Activated T-helper 17 cell treated with anti-CD3 and anti-CD28 coated beads, Interleukin-2, amount 50 U/mL, for 72 hours (primary cell): ENCODE measurements at regions not wholly inside any gene's neighbourhood (a gene's known extent, or its start where the extent isn't known, plus 50 kb on each side); places are given as distances from the start of the nearest gene placed in this dataset.
"Not testable (repeated sequence)": the region's sequence is repeated elsewhere in the genome, so short reads cannot be mapped to it uniquely, and the experiment has no call there.

Experiments
- ATAC-seq: fragments of 150-1000 bp; cut with Tn5 transposase; replicated peaks from 2 replicates; pipeline ENCODE4 v1.10.0; 2021; ENCODE audit warnings: mild to moderate bottlenecking, moderate library complexity
- H3K27ac Mint-ChIP-seq: one replicate; pipeline ENCODE4 v1.8.0; 2022; ENCODE audit warnings: mixed read lengths
- H3K27me3 Mint-ChIP-seq: one replicate; pipeline ENCODE4 v1.8.0; 2022; ENCODE audit warnings: mixed read lengths
- H3K36me3 Mint-ChIP-seq: one replicate; pipeline ENCODE4 v1.8.0; 2022; ENCODE audit warnings: low read depth, mild to moderate bottlenecking, mixed read lengths
- H3K4me1 Mint-ChIP-seq: one replicate; pipeline ENCODE4 v1.8.0; 2022; ENCODE audit warnings: mixed read lengths
- H3K4me3 Mint-ChIP-seq: one replicate; pipeline ENCODE4 v1.8.0; 2022; ENCODE audit warnings: mild to moderate bottlenecking, mixed read lengths
- H3K9me3 Mint-ChIP-seq: one replicate; pipeline ENCODE4 v1.8.0; 2022; ENCODE audit warnings: mixed read lengths

GRCh38 chr16:32947336-32947735, 246.7 kb upstream of the TP53TG3C start:
- H3K4me3 Mint-ChIP-seq, ATAC-seq, H3K27ac Mint-ChIP-seq, H3K4me1 Mint-ChIP-seq, H3K27me3 Mint-ChIP-seq, H3K36me3 Mint-ChIP-seq, H3K9me3 Mint-ChIP-seq: not testable (repeated sequence)

GRCh38 chr16:32946041-32946560, 247.9 kb upstream of the TP53TG3C start:
- H3K27ac Mint-ChIP-seq, H3K4me1 Mint-ChIP-seq, ATAC-seq, H3K27me3 Mint-ChIP-seq, H3K4me3 Mint-ChIP-seq, H3K36me3 Mint-ChIP-seq, H3K9me3 Mint-ChIP-seq: not testable (repeated sequence)

- H3K36me3 Mint-ChIP-seq, H3K4me3 Mint-ChIP-seq, H3K27me3 Mint-ChIP-seq, H3K9me3 Mint-ChIP-seq, H3K4me1 Mint-ChIP-seq, H3K27ac Mint-ChIP-seq, ATAC-seq: not testable (repeated sequence)
Observed at GRCh38 chr16:32945311-32945710, 248.7 kb upstream of the TP53TG3C start.

GRCh38 chr16:32939845-32940244, 254.2 kb upstream of the TP53TG3C start:
- H3K4me1 Mint-ChIP-seq, H3K27ac Mint-ChIP-seq, H3K9me3 Mint-ChIP-seq, H3K4me3 Mint-ChIP-seq, ATAC-seq, H3K27me3 Mint-ChIP-seq, H3K36me3 Mint-ChIP-seq: not testable (repeated sequence)

- H3K4me1 Mint-ChIP-seq, H3K36me3 Mint-ChIP-seq, H3K27me3 Mint-ChIP-seq, H3K4me3 Mint-ChIP-seq, ATAC-seq, H3K9me3 Mint-ChIP-seq, H3K27ac Mint-ChIP-seq: not testable (repeated sequence)
Observed at GRCh38 chr16:32937929-32938328, 256.1 kb upstream of the TP53TG3C start.

- not testable (repeated sequence) for H3K4me1 Mint-ChIP-seq, H3K27me3 Mint-ChIP-seq, H3K27ac Mint-ChIP-seq, H3K36me3 Mint-ChIP-seq, H3K9me3 Mint-ChIP-seq, H3K4me3 Mint-ChIP-seq
- peak; percentile 24 for ATAC-seq
Observed at GRCh38 chr16:32932240-32933040, 256.5 kb upstream of the TP53TG3 start.

DNA sequence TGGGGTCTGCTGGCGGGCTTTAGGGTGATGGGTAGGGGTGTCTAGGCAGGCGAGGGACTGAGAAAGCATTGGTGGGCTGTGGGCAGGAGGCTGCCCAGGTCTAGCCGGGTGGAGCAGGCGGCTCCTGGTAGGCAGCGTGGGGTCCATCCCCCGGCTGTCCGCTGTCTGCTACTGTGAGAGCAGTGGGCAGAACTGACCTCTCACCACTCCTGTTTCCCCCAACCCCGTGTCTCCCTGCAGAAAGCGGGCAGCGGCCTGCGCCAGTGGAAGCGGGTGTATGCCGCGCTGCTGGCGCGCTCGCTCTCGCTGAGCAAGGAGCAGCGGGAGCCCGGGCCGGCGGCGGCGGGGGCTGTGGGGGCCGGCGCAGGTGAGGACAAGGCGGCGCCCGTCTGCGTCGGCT, 249.2 kb upstream of the TP53TG3 start:
- H3K27me3 Mint-ChIP-seq, H3K27ac Mint-ChIP-seq, H3K4me3 Mint-ChIP-seq, H3K36me3 Mint-ChIP-seq, ATAC-seq, H3K4me1 Mint-ChIP-seq, H3K9me3 Mint-ChIP-seq: not testable (repeated sequence)

DNA sequence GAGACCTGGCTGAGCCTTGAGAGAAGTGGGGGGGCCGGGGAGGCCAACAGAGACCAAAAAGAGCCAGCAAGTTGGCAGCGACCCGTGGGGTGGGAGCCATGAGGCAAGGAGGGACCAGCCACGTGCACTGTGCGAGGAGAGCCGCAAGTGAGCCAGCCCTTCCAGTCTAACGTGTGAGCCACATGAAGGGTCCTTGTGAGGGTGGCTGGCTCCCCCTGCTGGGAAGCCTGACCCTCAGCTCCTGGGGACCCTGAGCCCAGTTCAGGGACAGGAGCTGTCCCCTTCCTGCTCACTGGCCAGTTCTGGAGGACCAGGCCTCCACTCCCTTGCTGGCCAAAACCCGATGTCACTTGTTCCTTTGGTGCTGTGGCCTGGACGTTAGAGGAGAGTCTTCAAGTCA, 246.6 kb upstream of the TP53TG3 start:
- H3K27me3 Mint-ChIP-seq, ATAC-seq, H3K9me3 Mint-ChIP-seq, H3K36me3 Mint-ChIP-seq, H3K4me3 Mint-ChIP-seq, H3K4me1 Mint-ChIP-seq, H3K27ac Mint-ChIP-seq: not testable (repeated sequence)

DNA sequence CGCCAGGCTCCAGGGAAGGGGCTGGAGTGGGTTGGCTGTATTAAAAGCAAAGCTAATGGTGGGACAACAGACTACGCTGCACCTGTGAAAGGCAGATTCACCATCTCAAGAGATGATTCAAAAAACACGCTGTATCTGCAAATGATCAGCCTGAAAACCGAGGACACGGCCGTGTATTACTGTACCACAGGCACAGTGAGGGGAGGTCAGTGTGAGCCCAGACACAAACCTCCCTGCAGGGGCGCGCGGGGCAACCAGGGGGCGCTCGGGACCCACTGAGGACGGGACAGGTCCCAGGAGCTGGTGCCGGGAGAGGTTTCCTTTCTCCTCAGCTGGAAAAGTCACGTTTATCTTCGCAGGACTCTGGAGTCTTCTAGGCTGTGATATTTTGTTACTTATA, 239.4 kb upstream of the TP53TG3 start:
- H3K4me1 Mint-ChIP-seq, H3K4me3 Mint-ChIP-seq, H3K27me3 Mint-ChIP-seq, H3K36me3 Mint-ChIP-seq, H3K9me3 Mint-ChIP-seq, ATAC-seq, H3K27ac Mint-ChIP-seq: not testable (repeated sequence)

GRCh38 chr16:32897782-32898181, 221.8 kb upstream of the TP53TG3 start:
- H3K4me3 Mint-ChIP-seq, H3K4me1 Mint-ChIP-seq, H3K9me3 Mint-ChIP-seq, H3K36me3 Mint-ChIP-seq, H3K27me3 Mint-ChIP-seq, H3K27ac Mint-ChIP-seq, ATAC-seq: not testable (repeated sequence)

GRCh38 chr16:32885392-32885791, 209.4 kb upstream of the TP53TG3 start:
- H3K4me3 Mint-ChIP-seq, H3K4me1 Mint-ChIP-seq, H3K27ac Mint-ChIP-seq, H3K9me3 Mint-ChIP-seq, H3K36me3 Mint-ChIP-seq, H3K27me3 Mint-ChIP-seq, ATAC-seq: not testable (repeated sequence)

- not testable (repeated sequence) for H3K27me3 Mint-ChIP-seq, H3K9me3 Mint-ChIP-seq, H3K4me3 Mint-ChIP-seq, H3K36me3 Mint-ChIP-seq, H3K27ac Mint-ChIP-seq, H3K4me1 Mint-ChIP-seq, ATAC-seq
Observed at GRCh38 chr16:32884556-32884955, 208.6 kb upstream of the TP53TG3 start.

DNA sequence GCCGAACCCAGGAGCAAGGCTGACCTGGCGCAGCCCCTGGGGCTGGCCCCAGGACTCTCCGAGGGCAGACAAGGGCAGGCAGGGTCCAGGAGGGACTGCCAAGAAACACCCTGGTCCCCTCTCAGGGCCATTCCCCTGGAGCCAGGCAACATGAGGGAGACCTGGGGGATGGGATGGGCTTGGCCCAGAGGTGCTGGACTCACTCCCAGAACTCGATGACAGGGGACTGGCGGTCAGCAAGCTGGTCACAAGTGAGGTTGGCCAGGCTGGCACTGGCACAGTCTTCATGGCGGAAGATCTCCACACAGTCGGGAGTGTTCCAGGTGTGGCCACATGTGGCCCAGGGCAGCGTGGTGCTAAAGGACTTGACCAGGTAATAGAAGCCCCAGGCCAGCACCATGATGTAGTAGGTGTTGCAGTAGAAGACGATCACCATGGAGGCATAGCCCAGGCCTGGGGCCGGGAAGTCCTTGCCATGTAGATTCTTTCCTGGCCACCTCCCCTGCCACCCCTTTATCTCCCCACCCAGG, 206.4 kb upstream of the TP53TG3 start:
- H3K36me3 Mint-ChIP-seq, H3K4me3 Mint-ChIP-seq, H3K9me3 Mint-ChIP-seq, H3K27ac Mint-ChIP-seq, H3K27me3 Mint-ChIP-seq, H3K4me1 Mint-ChIP-seq, ATAC-seq: not testable (repeated sequence)

GRCh38 chr16:32881631-32882030, 205.7 kb upstream of the TP53TG3 start:
- not testable (repeated sequence) for H3K9me3 Mint-ChIP-seq, H3K36me3 Mint-ChIP-seq, ATAC-seq, H3K4me1 Mint-ChIP-seq, H3K4me3 Mint-ChIP-seq, H3K27ac Mint-ChIP-seq, H3K27me3 Mint-ChIP-seq

- ATAC-seq, H3K27ac Mint-ChIP-seq, H3K27me3 Mint-ChIP-seq, H3K9me3 Mint-ChIP-seq, H3K4me3 Mint-ChIP-seq, H3K4me1 Mint-ChIP-seq, H3K36me3 Mint-ChIP-seq: not testable (repeated sequence)
Observed at GRCh38 chr16:32880009-32880408, 204.0 kb upstream of the TP53TG3 start.

GRCh38 chr16:32876718-32877117, 200.8 kb upstream of the TP53TG3 start:
- H3K27me3 Mint-ChIP-seq, H3K4me3 Mint-ChIP-seq, ATAC-seq, H3K36me3 Mint-ChIP-seq, H3K27ac Mint-ChIP-seq, H3K9me3 Mint-ChIP-seq, H3K4me1 Mint-ChIP-seq: not testable (repeated sequence)
